Astrocyte of the spinal cord (primary cell): ENCODE measurements at regions not wholly inside any gene's neighbourhood (a gene's known extent, or its start where the extent isn't known, plus 50 kb on each side); places are given as distances from the start of the nearest gene placed in this dataset.
"Not testable (repeated sequence)": the region's sequence is repeated elsewhere in the genome, so short reads cannot be mapped to it uniquely, and the experiment has no call there.

Experiments used
- DNase-seq: peaks from one replicate; pipeline ENCODE4 v3.0.0; 2011; ENCODE audit warnings: low read depth, low spot score
- H3K4me3 ChIP-seq: 2 replicates; pipeline ENCODE4 v1.5.1; 2011; ENCODE audit warnings: low read depth, mild to moderate bottlenecking, low read length, moderate library complexity
- in situ Hi-C: cut with HindIII; loops from 2 replicates; pipeline ENCODE4 v1.10.0; 2017; ENCODE audit warnings: low sequenced_read_pairs
- TF ChIP-seq, protein P1 (sequence below): IDR thresholded peaks from 2 replicates; pipeline ENCODE4 v1.5.1; 2012; ENCODE audit warnings: low read depth, mild to moderate bottlenecking, low read length, inconsistent platforms

DNA sequence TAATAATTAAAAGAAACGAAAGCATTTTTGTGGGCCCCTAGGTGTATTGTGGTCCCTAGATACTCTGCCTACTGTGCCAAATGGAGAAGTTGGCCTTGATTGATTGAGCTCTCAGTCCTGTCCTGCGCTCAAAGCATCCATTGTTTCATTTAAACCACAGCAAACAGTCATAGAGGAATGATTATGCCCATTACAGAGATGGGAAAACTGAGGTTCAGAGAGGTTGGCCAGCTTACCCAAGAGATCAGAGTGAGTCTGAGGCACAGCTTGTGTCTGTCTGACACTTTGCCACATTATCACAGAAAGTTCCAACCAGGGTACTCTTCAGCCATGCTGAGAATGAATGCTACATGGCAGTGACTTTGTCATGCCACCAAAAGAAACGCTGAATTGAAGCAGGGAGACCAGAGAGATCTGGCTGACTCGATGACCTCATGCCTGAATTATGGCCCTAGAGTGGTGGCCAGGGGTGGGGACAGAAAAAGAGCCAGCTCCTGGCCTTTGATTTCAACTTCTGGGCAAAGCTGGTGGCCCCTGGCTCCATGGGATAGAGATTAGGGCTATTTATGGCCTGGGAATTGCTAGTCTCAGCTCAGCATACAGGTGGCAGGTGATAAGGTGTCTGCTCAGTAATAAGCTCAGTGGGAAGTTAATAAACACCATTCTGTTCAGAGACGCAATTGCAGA is 180.5 kb downstream of the MIAT start:
- DNase-seq, result no peak
- TF ChIP-seq, protein P1, sequence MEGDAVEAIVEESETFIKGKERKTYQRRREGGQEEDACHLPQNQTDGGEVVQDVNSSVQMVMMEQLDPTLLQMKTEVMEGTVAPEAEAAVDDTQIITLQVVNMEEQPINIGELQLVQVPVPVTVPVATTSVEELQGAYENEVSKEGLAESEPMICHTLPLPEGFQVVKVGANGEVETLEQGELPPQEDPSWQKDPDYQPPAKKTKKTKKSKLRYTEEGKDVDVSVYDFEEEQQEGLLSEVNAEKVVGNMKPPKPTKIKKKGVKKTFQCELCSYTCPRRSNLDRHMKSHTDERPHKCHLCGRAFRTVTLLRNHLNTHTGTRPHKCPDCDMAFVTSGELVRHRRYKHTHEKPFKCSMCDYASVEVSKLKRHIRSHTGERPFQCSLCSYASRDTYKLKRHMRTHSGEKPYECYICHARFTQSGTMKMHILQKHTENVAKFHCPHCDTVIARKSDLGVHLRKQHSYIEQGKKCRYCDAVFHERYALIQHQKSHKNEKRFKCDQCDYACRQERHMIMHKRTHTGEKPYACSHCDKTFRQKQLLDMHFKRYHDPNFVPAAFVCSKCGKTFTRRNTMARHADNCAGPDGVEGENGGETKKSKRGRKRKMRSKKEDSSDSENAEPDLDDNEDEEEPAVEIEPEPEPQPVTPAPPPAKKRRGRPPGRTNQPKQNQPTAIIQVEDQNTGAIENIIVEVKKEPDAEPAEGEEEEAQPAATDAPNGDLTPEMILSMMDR, result no peak
- no peak overlapping the region for H3K4me3 ChIP-seq
- in situ Hi-C loops, result no loop called here

- in situ Hi-C loops, result no loop called here
- DNase-seq, result no peak
- TF ChIP-seq, protein P1, result no peak
- H3K4me3 ChIP-seq, result no peak overlapping the region
Observed at GRCh38 chr22:26838471-26838825, 181.1 kb downstream of the MIAT start.

DNA sequence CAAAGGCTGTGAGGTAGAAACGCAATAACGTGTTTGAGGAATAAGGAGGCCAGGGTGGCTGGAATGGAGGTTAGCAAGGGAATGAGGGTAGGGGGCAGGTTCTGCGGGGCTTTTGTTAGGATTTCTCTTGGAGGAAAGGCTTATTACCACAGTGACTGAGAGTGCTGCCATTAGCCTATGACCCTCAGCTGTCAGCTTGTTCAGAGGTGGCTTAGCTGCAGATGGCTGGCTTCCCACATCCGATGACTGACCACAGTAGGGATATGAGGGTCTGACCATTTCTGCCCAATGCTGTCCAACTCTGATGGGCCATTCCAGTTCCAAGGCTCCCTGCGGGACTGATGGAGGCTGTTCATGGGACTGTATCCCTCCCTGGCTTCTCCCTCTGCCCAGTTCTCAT is 181.8 kb downstream of the MIAT start:
- in situ Hi-C loops, result no loop called here
- no peak for DNase-seq
- TF ChIP-seq, protein P1, result no peak
- no peak overlapping the region for H3K4me3 ChIP-seq

DNA sequence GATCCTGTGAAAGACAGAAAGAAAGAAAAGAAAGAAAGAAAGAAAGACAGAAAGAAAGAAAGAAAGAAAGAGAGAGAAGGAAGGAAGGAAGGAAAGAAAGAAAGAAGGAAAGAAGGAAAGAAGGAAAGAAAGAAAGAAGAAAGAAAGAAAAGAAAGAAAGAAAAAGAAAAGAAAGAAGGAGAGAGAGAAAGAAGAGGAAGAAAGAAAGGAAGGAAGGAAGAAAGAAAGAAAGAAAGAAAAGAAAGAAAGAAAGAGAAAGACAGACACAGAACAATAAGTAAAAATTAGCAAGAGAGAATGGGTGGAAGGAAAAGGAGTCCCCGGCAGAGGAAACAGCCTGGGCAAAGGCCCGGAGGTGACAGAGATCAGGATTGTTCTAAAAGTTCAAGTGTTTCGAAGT is 183.4 kb downstream of the MIAT start:
- H3K4me3 ChIP-seq, DNase-seq, in situ Hi-C loops: not testable (repeated sequence)

GRCh38 chr22:26842103-26842502 is 184.7 kb downstream of the MIAT start:
- no peak for DNase-seq
- H3K4me3 ChIP-seq, result no peak overlapping the region
- in situ Hi-C loops, result no loop called here
- TF ChIP-seq, protein P1, result no peak

GRCh38 chr22:26845021-26845743 is 187.8 kb downstream of the MIAT start:
- in situ Hi-C loops, result no loop called here
- peak; percentile 3 for DNase-seq
- no peak overlapping the region for H3K4me3 ChIP-seq
- TF ChIP-seq, protein P1, result no peak

DNA sequence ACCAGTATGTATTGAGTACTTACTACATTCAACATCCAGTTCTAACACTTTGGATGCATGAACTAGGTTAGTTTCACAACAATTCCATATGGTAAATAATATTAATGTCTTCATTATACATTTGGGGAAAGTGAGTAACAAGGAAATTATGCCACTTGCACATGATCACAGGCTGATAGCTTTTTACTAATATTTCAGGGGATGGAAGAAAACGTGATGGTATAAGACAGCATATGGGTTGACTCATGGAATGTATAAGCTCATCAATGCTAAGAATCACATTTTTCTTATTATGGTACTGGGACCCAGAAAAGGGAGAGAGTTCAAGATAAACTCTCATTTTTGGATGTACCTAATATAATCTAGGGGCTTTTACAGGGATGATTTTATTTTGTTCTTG is 188.7 kb downstream of the MIAT start:
- DNase-seq, result no peak
- H3K4me3 ChIP-seq, result no peak overlapping the region
- TF ChIP-seq, protein P1, result no peak
- in situ Hi-C loops, result no loop called here
